ENCODE measurements at regions not wholly inside any gene's neighbourhood (a gene's known extent, or its start where the extent isn't known, plus 50 kb on each side); places are given as distances from the start of the nearest gene placed in this dataset.

DNA sequence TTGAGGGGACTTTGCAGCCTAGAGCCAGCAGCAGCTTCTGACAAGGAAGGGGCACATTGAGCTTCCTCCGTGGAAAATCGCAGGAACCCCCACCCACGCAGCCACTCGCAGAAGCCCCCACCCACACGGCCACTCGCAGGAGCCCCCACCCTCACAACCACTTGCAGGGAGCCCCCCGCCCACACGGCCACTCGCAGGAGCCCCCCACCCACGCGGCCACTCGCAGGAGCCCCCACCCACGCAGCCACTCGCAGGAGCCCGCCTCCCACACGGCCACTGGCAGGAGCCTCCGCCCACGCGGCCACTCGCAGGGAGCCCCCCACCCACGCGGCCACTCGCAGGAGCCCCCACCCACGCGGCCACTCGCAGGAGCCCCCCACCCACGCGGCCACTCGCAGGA is 228.4 kb upstream of the CDH4 start:
- TF ChIP-seq, protein P1, sequence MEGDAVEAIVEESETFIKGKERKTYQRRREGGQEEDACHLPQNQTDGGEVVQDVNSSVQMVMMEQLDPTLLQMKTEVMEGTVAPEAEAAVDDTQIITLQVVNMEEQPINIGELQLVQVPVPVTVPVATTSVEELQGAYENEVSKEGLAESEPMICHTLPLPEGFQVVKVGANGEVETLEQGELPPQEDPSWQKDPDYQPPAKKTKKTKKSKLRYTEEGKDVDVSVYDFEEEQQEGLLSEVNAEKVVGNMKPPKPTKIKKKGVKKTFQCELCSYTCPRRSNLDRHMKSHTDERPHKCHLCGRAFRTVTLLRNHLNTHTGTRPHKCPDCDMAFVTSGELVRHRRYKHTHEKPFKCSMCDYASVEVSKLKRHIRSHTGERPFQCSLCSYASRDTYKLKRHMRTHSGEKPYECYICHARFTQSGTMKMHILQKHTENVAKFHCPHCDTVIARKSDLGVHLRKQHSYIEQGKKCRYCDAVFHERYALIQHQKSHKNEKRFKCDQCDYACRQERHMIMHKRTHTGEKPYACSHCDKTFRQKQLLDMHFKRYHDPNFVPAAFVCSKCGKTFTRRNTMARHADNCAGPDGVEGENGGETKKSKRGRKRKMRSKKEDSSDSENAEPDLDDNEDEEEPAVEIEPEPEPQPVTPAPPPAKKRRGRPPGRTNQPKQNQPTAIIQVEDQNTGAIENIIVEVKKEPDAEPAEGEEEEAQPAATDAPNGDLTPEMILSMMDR (conservative IDR thresholded peaks at IDR 0.05; ENCODE audit: low read length), result no peak
- TF ChIP-seq EZH2phosphoT487 (IDR thresholded peaks at IDR 0.05; ENCODE audit: borderline replicate concordance, low read depth, low read length), result no peak

Measured in OCI-LY7 (cell line).